ENCODE measurements at regions not wholly inside any gene's neighbourhood (a gene's known extent, or its start where the extent isn't known, plus 50 kb on each side); places are given as distances from the start of the nearest gene placed in this dataset.

DNA sequence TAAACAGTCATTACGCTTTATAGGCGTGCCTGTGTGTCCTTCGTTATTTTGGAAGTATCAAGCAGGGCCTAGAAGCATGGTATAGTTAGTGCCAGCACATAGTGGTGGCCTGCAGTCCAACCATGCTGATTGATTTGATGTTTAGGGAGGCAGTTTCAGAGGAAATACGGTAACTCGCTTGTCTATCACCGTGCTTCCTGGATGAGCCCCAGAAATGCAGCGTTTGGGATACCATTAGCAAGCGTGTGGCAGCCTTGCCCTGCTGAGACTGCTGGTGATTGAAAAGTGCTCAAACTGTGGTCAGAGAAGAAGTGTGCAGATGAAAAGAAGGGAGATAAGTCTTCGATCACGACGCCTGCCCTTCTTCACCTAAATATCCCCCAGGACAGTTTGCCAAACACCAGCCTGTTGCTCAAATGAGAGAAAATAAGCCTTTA, 158.4 kb downstream of the CHIC2 start:
- no peak for TF ChIP-seq CTCF (IDR thresholded peaks at IDR 0.05)
- peak overlapping the region; percentile 38 to 42 for H3K4me3 ChIP-seq
- H3K4me1 ChIP-seq, result peaks cover 0 to 44% (median 14%) of the 10 kb centered on the region in 4 donors
- intact Hi-C loops (cut with DNase I; ENCODE audit: low total_unique reads), result no loop called here
- DNase-seq, result no peak
- H3K27me3 ChIP-seq, result peaks cover 0 to 17% of the 10 kb centered on the region in 2 donors
- no peaks in the 10 kb centered on the region for H3K36me3 ChIP-seq
- peak overlapping the region; percentile 17 to 62 for H3K27ac ChIP-seq
- H3K9me3 ChIP-seq, result no peaks in the 10 kb centered on the region

GRCh38 chr4:53905276-53905940, 159.0 kb downstream of the CHIC2 start:
- H3K9me3 ChIP-seq, result no peaks in the 10 kb centered on the region
- intact Hi-C loops (cut with DNase I; ENCODE audit: low total_unique reads), result no loop called here
- H3K36me3 ChIP-seq, result no peaks in the 10 kb centered on the region
- peak overlapping the region; percentile 17 to 62 for H3K27ac ChIP-seq
- H3K4me1 ChIP-seq, result peaks cover 0 to 48% (median 14%) of the 10 kb centered on the region in 4 donors
- no peak for DNase-seq
- peak overlapping the region; percentile 38 to 42 for H3K4me3 ChIP-seq
- peaks cover 0 to 14% of the 10 kb centered on the region in 2 donors for H3K27me3 ChIP-seq
- TF ChIP-seq CTCF (IDR thresholded peaks at IDR 0.05), result no peak

DNA sequence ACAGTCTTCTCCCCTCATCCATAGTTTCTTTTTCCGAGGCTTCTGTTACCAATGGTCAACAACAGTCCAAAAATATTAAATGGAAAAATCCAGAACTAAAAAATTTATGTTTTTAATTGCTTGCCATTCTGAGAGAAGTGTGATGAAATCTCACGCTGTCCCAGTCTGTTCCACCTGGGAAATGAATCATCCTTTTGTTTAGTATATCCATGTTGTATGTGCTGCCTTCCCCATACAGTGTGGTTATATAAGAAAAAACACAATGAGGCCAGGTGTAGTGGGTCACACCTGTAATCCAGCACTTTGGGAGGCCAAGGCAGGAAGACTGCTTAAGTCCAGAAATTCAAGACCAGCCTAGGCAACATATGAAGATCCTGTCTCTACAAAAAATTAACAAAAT, 161.6 kb downstream of the CHIC2 start:
- peaks cover 0 to 9% of the 10 kb centered on the region in 2 donors for H3K27me3 ChIP-seq
- intact Hi-C loops (cut with DNase I; ENCODE audit: low total_unique reads), result no loop called here
- H3K4me3 ChIP-seq, result no peak overlapping the region
- H3K36me3 ChIP-seq, result no peaks in the 10 kb centered on the region
- H3K9me3 ChIP-seq, result no peaks in the 10 kb centered on the region
- DNase-seq, result no peak
- TF ChIP-seq CTCF (IDR thresholded peaks at IDR 0.05), result no peak
- no peak overlapping the region for H3K27ac ChIP-seq
- peaks cover 0 to 40% (median 7%) of the 10 kb centered on the region in 4 donors for H3K4me1 ChIP-seq

GRCh38 chr4:53900271-53900649, 164.1 kb downstream of the CHIC2 start:
- H3K36me3 ChIP-seq, result no peaks in the 10 kb centered on the region
- peak overlapping the region in 1 of 2 donors; percentile 1 for H3K4me3 ChIP-seq
- peaks cover 0 to 18% (median 0%) of the 10 kb centered on the region in 4 donors for H3K4me1 ChIP-seq
- no peak for DNase-seq
- intact Hi-C loops (cut with DNase I; ENCODE audit: low total_unique reads), result no loop called here
- H3K27ac ChIP-seq, result peak overlapping the region; percentile 49 to 51
- peaks cover 0 to 9% of the 10 kb centered on the region in 2 donors for H3K27me3 ChIP-seq
- TF ChIP-seq CTCF (IDR thresholded peaks at IDR 0.05), result no peak
- no peaks in the 10 kb centered on the region for H3K9me3 ChIP-seq

GRCh38 chr4:53899586-53900270, 164.7 kb downstream of the CHIC2 start:
- Histone ChIP-seq H3K9me3 (no peaks in the 10 kb centered on the region), H3K4me1 (peaks cover 0 to 22% (median 0%) of the 10 kb centered on the region in 4 donors), H3K36me3 (no peaks in the 10 kb centered on the region), H3K4me3 (peak overlapping the region in 1 of 2 donors; percentile 1), H3K27me3 (peaks cover 0 to 9% of the 10 kb centered on the region in 2 donors), H3K27ac (peak overlapping the region; percentile 49 to 51)
- no peak for DNase-seq
- intact Hi-C loops (cut with DNase I; ENCODE audit: low total_unique reads), result no loop called here
- no peak for TF ChIP-seq CTCF (IDR thresholded peaks at IDR 0.05)
